SK-N-SH treated with all-trans-retinoic acid at 6 μM for 48 hours (cell line): ENCODE measurements at regions not wholly inside any gene's neighbourhood (a gene's known extent, or its start where the extent isn't known, plus 50 kb on each side); places are given as distances from the start of the nearest gene placed in this dataset.

Experiments
- ARNTL ChIP-seq: fragments of 450-650 bp; formaldehyde crosslinking; IDR thresholded peaks from 2 replicates; pipeline ENCODE4 v1.5.0; 2020; ENCODE audit warnings: low read depth, mild to moderate bottlenecking, moderate library complexity, borderline replicate concordance
- CSDC2 ChIP-seq: fragments of 250-450 bp; sonication (Bioruptor Pico); IDR thresholded peaks from 2 replicates; pipeline ENCODE4 v1.5.0; 2020; ENCODE audit warnings: mild to moderate bottlenecking, moderate library complexity
- GLIS3 ChIP-seq: fragments of 250-450 bp; sonication (Bioruptor Pico); IDR thresholded peaks from 2 replicates; pipeline ENCODE4 v1.5.0; 2020; ENCODE audit warnings: mild to moderate bottlenecking, moderate library complexity
- TCF4 ChIP-seq: fragments of 250-450 bp; sonication (Bioruptor Pico); IDR thresholded peaks from 2 replicates; pipeline ENCODE4 v1.8.0; 2021; ENCODE audit warnings: mild to moderate bottlenecking, moderate library complexity, borderline replicate concordance
- TOX ChIP-seq: fragments of 250-450 bp; sonication (Bioruptor Pico); IDR thresholded peaks from 2 replicates; pipeline ENCODE4 v1.8.0; 2021; ENCODE audit warnings: mild to moderate bottlenecking, moderate library complexity, borderline replicate concordance
- ZFP3 ChIP-seq: fragments of 250-450 bp; sonication (Bioruptor Pico); IDR thresholded peaks from 2 replicates; pipeline ENCODE4 v1.5.0; 2020; ENCODE audit warnings: mild to moderate bottlenecking, moderate library complexity
- ZNF8 ChIP-seq: fragments of 450-650 bp; formaldehyde crosslinking; IDR thresholded peaks from 2 replicates; pipeline ENCODE4 v1.5.0; 2020; ENCODE audit warnings: mild to moderate bottlenecking, moderate library complexity
- TF ChIP-seq, protein P1 (sequence below): fragments of 250-450 bp; sonication (Bioruptor Pico); IDR thresholded peaks from 2 replicates; pipeline ENCODE4 v1.5.0; 2020; ENCODE audit warnings: mild to moderate bottlenecking, moderate library complexity
- TF ChIP-seq, protein P2 (sequence below): fragments of 250-450 bp; sonication (Bioruptor Pico); IDR thresholded peaks from 2 replicates; pipeline ENCODE4 v1.8.0; 2020; ENCODE audit warnings: mild to moderate bottlenecking, moderate library complexity, borderline replicate concordance

DNA sequence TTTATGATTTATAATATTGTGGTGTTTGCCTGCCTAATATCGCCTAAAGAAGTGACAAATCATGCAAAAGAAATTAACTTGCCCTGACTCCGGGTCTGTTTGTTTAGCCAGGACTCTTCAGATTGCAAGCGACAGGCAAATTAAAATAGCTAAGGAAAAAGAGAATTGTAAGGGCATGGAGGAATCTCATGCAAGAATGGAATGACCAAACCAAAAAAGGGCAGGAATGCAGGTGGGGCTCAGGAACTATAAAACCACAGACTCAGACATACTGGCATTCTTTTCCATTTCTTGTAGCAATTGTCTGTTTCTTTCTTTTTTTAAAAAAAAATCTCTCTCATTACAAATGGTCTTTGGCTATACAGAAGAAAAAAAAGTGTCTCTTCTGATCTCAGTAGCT is 188.1 kb upstream of the XYLT1 start:
- TF ChIP-seq ZNF8 (CRISPR knock-in tag) (no peak), TOX (CRISPR knock-in tag) (no peak), TCF4 (CRISPR knock-in tag) (no peak), GLIS3 (no peak), ARNTL (no peak), ZFP3 (CRISPR knock-in tag) (no peak), CSDC2 (CRISPR knock-in tag) (no peak)
- TF ChIP-seq, protein P1, sequence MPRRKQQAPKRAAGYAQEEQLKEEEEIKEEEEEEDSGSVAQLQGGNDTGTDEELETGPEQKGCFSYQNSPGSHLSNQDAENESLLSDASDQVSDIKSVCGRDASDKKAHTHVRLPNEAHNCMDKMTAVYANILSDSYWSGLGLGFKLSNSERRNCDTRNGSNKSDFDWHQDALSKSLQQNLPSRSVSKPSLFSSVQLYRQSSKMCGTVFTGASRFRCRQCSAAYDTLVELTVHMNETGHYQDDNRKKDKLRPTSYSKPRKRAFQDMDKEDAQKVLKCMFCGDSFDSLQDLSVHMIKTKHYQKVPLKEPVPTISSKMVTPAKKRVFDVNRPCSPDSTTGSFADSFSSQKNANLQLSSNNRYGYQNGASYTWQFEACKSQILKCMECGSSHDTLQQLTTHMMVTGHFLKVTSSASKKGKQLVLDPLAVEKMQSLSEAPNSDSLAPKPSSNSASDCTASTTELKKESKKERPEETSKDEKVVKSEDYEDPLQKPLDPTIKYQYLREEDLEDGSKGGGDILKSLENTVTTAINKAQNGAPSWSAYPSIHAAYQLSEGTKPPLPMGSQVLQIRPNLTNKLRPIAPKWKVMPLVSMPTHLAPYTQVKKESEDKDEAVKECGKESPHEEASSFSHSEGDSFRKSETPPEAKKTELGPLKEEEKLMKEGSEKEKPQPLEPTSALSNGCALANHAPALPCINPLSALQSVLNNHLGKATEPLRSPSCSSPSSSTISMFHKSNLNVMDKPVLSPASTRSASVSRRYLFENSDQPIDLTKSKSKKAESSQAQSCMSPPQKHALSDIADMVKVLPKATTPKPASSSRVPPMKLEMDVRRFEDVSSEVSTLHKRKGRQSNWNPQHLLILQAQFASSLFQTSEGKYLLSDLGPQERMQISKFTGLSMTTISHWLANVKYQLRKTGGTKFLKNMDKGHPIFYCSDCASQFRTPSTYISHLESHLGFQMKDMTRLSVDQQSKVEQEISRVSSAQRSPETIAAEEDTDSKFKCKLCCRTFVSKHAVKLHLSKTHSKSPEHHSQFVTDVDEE (CRISPR knock-in tag): no peak
- TF ChIP-seq, protein P2, sequence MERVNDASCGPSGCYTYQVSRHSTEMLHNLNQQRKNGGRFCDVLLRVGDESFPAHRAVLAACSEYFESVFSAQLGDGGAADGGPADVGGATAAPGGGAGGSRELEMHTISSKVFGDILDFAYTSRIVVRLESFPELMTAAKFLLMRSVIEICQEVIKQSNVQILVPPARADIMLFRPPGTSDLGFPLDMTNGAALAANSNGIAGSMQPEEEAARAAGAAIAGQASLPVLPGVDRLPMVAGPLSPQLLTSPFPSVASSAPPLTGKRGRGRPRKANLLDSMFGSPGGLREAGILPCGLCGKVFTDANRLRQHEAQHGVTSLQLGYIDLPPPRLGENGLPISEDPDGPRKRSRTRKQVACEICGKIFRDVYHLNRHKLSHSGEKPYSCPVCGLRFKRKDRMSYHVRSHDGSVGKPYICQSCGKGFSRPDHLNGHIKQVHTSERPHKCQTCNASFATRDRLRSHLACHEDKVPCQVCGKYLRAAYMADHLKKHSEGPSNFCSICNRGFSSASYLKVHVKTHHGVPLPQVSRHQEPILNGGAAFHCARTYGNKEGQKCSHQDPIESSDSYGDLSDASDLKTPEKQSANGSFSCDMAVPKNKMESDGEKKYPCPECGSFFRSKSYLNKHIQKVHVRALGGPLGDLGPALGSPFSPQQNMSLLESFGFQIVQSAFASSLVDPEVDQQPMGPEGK: no peak
